Kidney (tissue), 13 donors: ENCODE measurements at regions not wholly inside any gene's neighbourhood (a gene's known extent, or its start where the extent isn't known, plus 50 kb on each side); places are given as distances from the start of the nearest gene placed in this dataset.

ENCODE experiments used
- DNase-seq, 5 donors: peaks; one replicate each; pipeline ENCODE4 v3.0.0-alpha.2; 2013 to 2020
- FAIRE-seq: peaks from 2 replicates; lab custom pipeline; 2012; peaks lifted over from hg19 to GRCh38; lab: Jason Lieb, UNC
- H3K27ac ChIP-seq, 2 donors: one replicate each; pipeline ENCODE4 v1.7.0; 2013; ENCODE audit warnings: low read depth in 2 of 2, low read length in 2 of 2, inconsistent platforms in 1 of 2
- H3K27me3 ChIP-seq: one replicate; pipeline ENCODE4 v1.7.1; 2013; ENCODE audit warnings: low read length, inconsistent platforms; ENCODE audit not compliant: control insufficient read depth, insufficient read depth
- H3K36me3 ChIP-seq, 3 donors: one replicate each; pipeline versions ENCODE4 v1.7.0 to v1.7.1; 2013; ENCODE audit warnings: low read length in 3 of 3, control low read depth in 1 of 3, inconsistent platforms in 1 of 3; ENCODE audit not compliant: insufficient read depth in 3 of 3, control insufficient read depth in 2 of 3
- H3K4me1 ChIP-seq, 3 donors: one replicate each; pipeline versions ENCODE4 v1.7.0 to v1.7.1; 2013; ENCODE audit warnings: low read length in 3 of 3, inconsistent platforms in 1 of 3, low read depth in 1 of 3; ENCODE audit not compliant: control insufficient read depth in 2 of 3, insufficient read depth in 2 of 3
- H3K4me3 ChIP-seq, 3 donors: one replicate each; pipeline versions ENCODE4 v1.7.0 to v1.8.1; 2013; ENCODE audit warnings: low read length in 3 of 3, control low read depth in 1 of 3, inconsistent platforms in 1 of 3
- H3K9ac ChIP-seq, 3 donors: one replicate each; pipeline versions ENCODE4 v1.7.0 to v1.7.1; 2013; ENCODE audit warnings: low read length in 3 of 3, control low read depth in 1 of 3, inconsistent platforms in 1 of 3
- H3K9me3 ChIP-seq, 3 donors: one replicate each; pipeline versions ENCODE4 v1.7.0 to v1.7.1; 2013; ENCODE audit warnings: low read length in 3 of 3, control low read depth in 1 of 3, inconsistent platforms in 1 of 3; ENCODE audit not compliant: control insufficient read depth in 2 of 3, insufficient read depth in 1 of 3
- intact Hi-C: fragments of 100-400 bp; cut with DNase I; formaldehyde crosslinking; loops from one replicate; pipeline ENCODE4 v1.11.1; 2022
- TF ChIP-seq, protein P1 (sequence below): IDR thresholded peaks from 3 replicates; pipeline ENCODE4 v1.5.1; 2012; ENCODE audit warnings: mild to moderate bottlenecking, moderate library complexity, borderline replicate concordance; ENCODE audit not compliant: insufficient read depth; ENCODE audit errors: extremely low read depth
- donor health status: control.
- donor health status: control.
- donor health status: control.
- donor health status: control.
- donor health status: control.
- donor health status: DM: yes; HTN: yes; CAD: no.
- donor health status: Normal renal cell carcinoma (clear cell type).

DNA sequence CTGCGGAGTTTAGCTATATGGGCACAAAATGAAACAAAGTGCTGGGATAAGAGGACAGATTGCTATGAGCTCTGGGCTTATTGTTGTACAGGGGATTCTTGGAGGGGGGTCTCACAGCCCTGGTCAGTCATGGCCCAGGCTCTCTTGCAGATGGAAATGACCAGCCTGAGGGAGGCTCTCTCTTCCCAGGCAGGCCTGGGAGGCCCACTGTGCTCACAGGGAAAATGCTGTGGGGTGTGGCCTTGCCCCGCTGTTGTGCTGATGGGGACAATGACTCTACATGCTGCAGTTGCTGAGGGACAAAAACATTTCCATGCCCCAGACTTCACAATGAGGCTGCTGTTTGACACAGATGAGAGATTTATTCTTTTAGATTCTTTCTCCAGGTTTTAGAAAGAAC, 202.2 kb downstream of the KLF13 start:
- H3K9ac ChIP-seq: no peak overlapping the region
- DNase-seq (no peak), FAIRE-seq (no peak)
- TF ChIP-seq, protein P1, sequence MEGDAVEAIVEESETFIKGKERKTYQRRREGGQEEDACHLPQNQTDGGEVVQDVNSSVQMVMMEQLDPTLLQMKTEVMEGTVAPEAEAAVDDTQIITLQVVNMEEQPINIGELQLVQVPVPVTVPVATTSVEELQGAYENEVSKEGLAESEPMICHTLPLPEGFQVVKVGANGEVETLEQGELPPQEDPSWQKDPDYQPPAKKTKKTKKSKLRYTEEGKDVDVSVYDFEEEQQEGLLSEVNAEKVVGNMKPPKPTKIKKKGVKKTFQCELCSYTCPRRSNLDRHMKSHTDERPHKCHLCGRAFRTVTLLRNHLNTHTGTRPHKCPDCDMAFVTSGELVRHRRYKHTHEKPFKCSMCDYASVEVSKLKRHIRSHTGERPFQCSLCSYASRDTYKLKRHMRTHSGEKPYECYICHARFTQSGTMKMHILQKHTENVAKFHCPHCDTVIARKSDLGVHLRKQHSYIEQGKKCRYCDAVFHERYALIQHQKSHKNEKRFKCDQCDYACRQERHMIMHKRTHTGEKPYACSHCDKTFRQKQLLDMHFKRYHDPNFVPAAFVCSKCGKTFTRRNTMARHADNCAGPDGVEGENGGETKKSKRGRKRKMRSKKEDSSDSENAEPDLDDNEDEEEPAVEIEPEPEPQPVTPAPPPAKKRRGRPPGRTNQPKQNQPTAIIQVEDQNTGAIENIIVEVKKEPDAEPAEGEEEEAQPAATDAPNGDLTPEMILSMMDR: no peak
- H3K9me3 ChIP-seq: no peaks in the 10 kb centered on the region
- no peaks in the 10 kb centered on the region for H3K4me1 ChIP-seq
- H3K27me3 ChIP-seq: no peaks in the 10 kb centered on the region
- H3K4me3 ChIP-seq: no peak overlapping the region
- peaks cover 0 to 6% (median 0%) of the 10 kb centered on the region in 3 donors for H3K36me3 ChIP-seq
- intact Hi-C loops: no loop called here
- H3K27ac ChIP-seq: no peak overlapping the region

DNA sequence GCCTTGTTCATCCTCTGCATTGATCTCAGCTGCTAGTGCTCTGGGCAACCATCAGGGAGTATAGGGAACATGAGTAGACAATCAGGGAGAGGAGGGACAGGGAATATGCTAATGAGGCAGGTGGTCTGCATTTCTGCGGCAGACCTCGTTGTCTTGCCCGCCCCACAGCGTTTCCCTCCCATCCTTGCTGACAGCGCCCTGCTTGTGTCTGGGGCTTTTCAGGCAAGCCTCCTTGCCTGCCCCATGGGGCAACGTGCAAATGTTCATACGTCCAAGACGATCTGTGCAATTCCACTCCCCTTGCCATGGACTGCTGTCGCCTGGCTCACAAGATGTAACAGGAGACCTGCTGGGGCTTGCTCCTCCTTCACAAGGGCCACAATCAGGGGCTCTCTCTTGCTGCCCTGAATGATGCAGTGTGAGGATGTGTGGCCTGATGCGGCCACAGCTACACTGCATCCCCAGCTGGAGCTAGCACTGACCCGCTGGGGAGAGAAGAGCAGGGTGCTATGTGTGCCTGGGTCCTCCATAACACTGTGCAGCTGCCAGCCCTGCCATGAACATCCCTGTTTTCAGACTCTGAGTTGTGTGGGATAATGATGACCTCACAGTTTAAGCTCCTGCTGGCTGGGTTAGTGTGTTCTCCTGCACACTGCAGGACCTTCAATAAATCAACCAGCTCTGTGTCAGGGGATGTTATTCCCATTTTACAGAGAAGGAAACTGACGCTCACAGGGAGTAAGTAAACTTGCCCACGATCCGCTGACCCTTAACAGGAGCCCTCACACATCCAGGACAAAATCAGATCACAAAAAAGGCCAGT, 211.3 kb downstream of the KLF13 start:
- TF ChIP-seq, protein P1: no peak
- Histone ChIP-seq H3K4me3 (no peak overlapping the region), H3K27ac (no peak overlapping the region), H3K27me3 (no peaks in the 10 kb centered on the region), H3K9me3 (no peaks in the 10 kb centered on the region), H3K4me1 (no peaks in the 10 kb centered on the region), H3K36me3 (no peaks in the 10 kb centered on the region), H3K9ac (no peak overlapping the region)
- intact Hi-C loops: no loop called here
- no peak for FAIRE-seq
- no peak for DNase-seq

DNA sequence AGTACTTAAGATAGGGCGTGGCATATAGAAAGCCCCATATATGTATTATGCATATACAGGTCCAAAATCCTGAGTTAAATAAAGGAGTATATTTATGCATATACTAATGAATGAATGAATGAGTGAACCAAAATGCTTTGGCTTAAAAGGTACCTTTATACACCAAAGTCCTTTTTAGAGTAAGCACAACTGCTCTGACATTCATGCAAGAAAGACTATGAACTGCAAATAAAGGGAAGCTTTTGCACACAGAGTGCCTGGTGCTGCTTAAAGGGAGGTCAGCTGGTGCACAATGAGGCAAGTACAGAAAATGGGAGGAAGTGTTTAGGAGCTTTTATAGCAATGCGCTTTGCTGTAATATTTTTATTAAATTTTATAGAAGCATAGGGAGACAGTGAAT, 214.0 kb downstream of the KLF13 start:
- intact Hi-C loops: no loop called here
- no peak for DNase-seq
- Histone ChIP-seq H3K27me3 (no peaks in the 10 kb centered on the region), H3K36me3 (no peaks in the 10 kb centered on the region), H3K4me1 (no peaks in the 10 kb centered on the region), H3K9me3 (no peaks in the 10 kb centered on the region), H3K4me3 (no peak overlapping the region), H3K27ac (no peak overlapping the region), H3K9ac (no peak overlapping the region)
- no peak for FAIRE-seq
- TF ChIP-seq, protein P1: no peak
